Upper lobe of left lung (tissue), 4 donors: ENCODE measurements at regions not wholly inside any gene's neighbourhood (a gene's known extent, or its start where the extent isn't known, plus 50 kb on each side); places are given as distances from the start of the nearest gene placed in this dataset.

Experiments
- CTCF ChIP-seq, 6 experiments: fragments of 450-650 bp in 4 of 6; fragments of 200-600 bp in 2 of 6; sonication (generic) in 2 of 6; IDR thresholded peaks; one replicate each; pipeline ENCODE4 v1.5.1; 2016 to 2019; ENCODE audit warnings: antibody characterized with exemption in 6 of 6
- EP300 ChIP-seq, 4 donors: sonication (generic); formaldehyde crosslinking; IDR thresholded peaks; one replicate each; pipeline ENCODE4 v1.5.1; 2017; ENCODE audit warnings: antibody characterized with exemption in 4 of 4, control low read depth in 2 of 4
- POLR2A ChIP-seq, 4 donors: fragments of 450-650 bp; IDR thresholded peaks; one replicate each; pipeline ENCODE4 v1.5.1; 2016 to 2017; ENCODE audit warnings: antibody characterized with exemption in 4 of 4, mild to moderate bottlenecking in 2 of 4
- POLR2AphosphoS5 ChIP-seq, 2 donors: sonication (generic); formaldehyde crosslinking; IDR thresholded peaks; one replicate each; pipeline ENCODE4 v1.5.1; 2017; ENCODE audit warnings: antibody characterized with exemption in 2 of 2

- TF ChIP-seq POLR2A (IDR thresholded peaks at IDR 0.05) (no peak), CTCF (IDR thresholded peaks at IDR 0.05) (no peak), POLR2AphosphoS5 (IDR thresholded peaks at IDR 0.05) (no peak), EP300 (IDR thresholded peaks at IDR 0.05) (no peak)
Measured at GRCh38 chr4:181157647-181158046, 1085.6 kb upstream of the TENM3 start.
